Right atrium auricular region (tissue), 2 donors: ENCODE measurements at regions not wholly inside any gene's neighbourhood (a gene's known extent, or its start where the extent isn't known, plus 50 kb on each side); places are given as distances from the start of the nearest gene placed in this dataset.

Source experiments
- DNase-seq: peaks from one replicate; pipeline ENCODE4 v3.0.0-alpha.2; 2019; ENCODE audit warnings: low spot score
- H3K27ac ChIP-seq, 2 donors: fragments of 200-600 bp; sonication (generic); 1 replicate in 1 of 2; 2 replicates in 1 of 2; pipeline ENCODE4 v1.5.1; 2016 to 2019
- H3K27me3 ChIP-seq, 2 donors: fragments of 200-600 bp; sonication (generic); one replicate each; pipeline versions ENCODE4 v1.5.1 to v1.6.0; 2017 to 2019
- H3K36me3 ChIP-seq: fragments of 200-600 bp; sonication (generic); one replicate; pipeline ENCODE4 v1.5.1; 2016
- H3K4me1 ChIP-seq, 2 donors: fragments of 200-600 bp; sonication (generic); one replicate each; pipeline versions ENCODE4 v1.5.1 to v1.6.0; 2017 to 2019
- H3K4me3 ChIP-seq, 2 donors: fragments of 200-600 bp; sonication (generic); 1 replicate in 1 of 2; 2 replicates in 1 of 2; pipeline ENCODE4 v1.5.1; 2017 to 2019; ENCODE audit warnings: mild to moderate bottlenecking in 1 of 2, moderate library complexity in 1 of 2
- H3K9me3 ChIP-seq, 2 donors: fragments of 200-600 bp; sonication (generic); one replicate each; pipeline ENCODE4 v1.5.1; 2019
- CTCF ChIP-seq, 2 donors: fragments of 200-600 bp; sonication (generic); IDR thresholded peaks; one replicate each; pipeline ENCODE4 v1.5.1; 2019; ENCODE audit warnings: antibody characterized with exemption in 2 of 2

GRCh38 chr15:95327661-95328060 is 1002.8 kb upstream of the NR2F2 start:
- Histone ChIP-seq H3K4me1 (peaks cover 0 to 21% of the 10 kb centered on the region in 2 donors), H3K9me3 (no peaks in the 10 kb centered on the region), H3K4me3 (peak overlapping the region; percentile 40 to 56), H3K36me3 (no peaks in the 10 kb centered on the region), H3K27ac (peak overlapping the region; percentile 51 to 84), H3K27me3 (peaks cover 0 to 5% of the 10 kb centered on the region in 2 donors)
- TF ChIP-seq CTCF (IDR thresholded peaks at IDR 0.05) = no peak
- no peak for DNase-seq

- peak overlapping the region in 1 of 2 donors; percentile 3 for H3K4me3 ChIP-seq
- H3K4me1 ChIP-seq = peaks cover 0 to 21% of the 10 kb centered on the region in 2 donors
- H3K9me3 ChIP-seq = no peaks in the 10 kb centered on the region
- no peaks in the 10 kb centered on the region for H3K36me3 ChIP-seq
- TF ChIP-seq CTCF (IDR thresholded peaks at IDR 0.05) = no peak
- peak overlapping the region; percentile 51 to 84 for H3K27ac ChIP-seq
- H3K27me3 ChIP-seq = peaks cover 0 to 5% of the 10 kb centered on the region in 2 donors
- no peak for DNase-seq
These were observed 1001.9 kb upstream of the NR2F2 start for GRCh38 chr15:95328559-95328958.

- Histone ChIP-seq H3K27ac (peak overlapping the region; percentile 51 to 84), H3K27me3 (peaks cover 0 to 5% of the 10 kb centered on the region in 2 donors), H3K36me3 (no peaks in the 10 kb centered on the region), H3K4me1 (peaks cover 0 to 21% of the 10 kb centered on the region in 2 donors), H3K4me3 (peak overlapping the region in 1 of 2 donors; percentile 3), H3K9me3 (no peaks in the 10 kb centered on the region)
- DNase-seq = no peak
- TF ChIP-seq CTCF (IDR thresholded peaks at IDR 0.05) = no peak
These were observed 1001.1 kb upstream of the NR2F2 start for GRCh38 chr15:95329362-95329761.

- Histone ChIP-seq H3K36me3 (no peaks in the 10 kb centered on the region), H3K4me3 (no peak overlapping the region), H3K4me1 (no peaks in the 10 kb centered on the region), H3K9me3 (no peaks in the 10 kb centered on the region), H3K27ac (no peak overlapping the region), H3K27me3 (no peaks in the 10 kb centered on the region)
- TF ChIP-seq CTCF (IDR thresholded peaks at IDR 0.05) = no peak
- DNase-seq = no peak
These were observed 988.8 kb upstream of the NR2F2 start for GRCh38 chr15:95341686-95342085.

GRCh38 chr15:95345867-95346266 is 984.6 kb upstream of the NR2F2 start:
- Histone ChIP-seq H3K27ac (no peak overlapping the region), H3K36me3 (no peaks in the 10 kb centered on the region), H3K4me3 (no peak overlapping the region), H3K27me3 (no peaks in the 10 kb centered on the region), H3K4me1 (no peaks in the 10 kb centered on the region), H3K9me3 (no peaks in the 10 kb centered on the region)
- DNase-seq = no peak
- no peak for TF ChIP-seq CTCF (IDR thresholded peaks at IDR 0.05)

- no peaks in the 10 kb centered on the region for H3K4me1 ChIP-seq
- no peaks in the 10 kb centered on the region for H3K9me3 ChIP-seq
- no peak overlapping the region for H3K4me3 ChIP-seq
- no peak for DNase-seq
- no peak for TF ChIP-seq CTCF (IDR thresholded peaks at IDR 0.05)
- no peaks in the 10 kb centered on the region for H3K27me3 ChIP-seq
- H3K27ac ChIP-seq = no peak overlapping the region
- no peaks in the 10 kb centered on the region for H3K36me3 ChIP-seq
These were observed 983.6 kb upstream of the NR2F2 start for GRCh38 chr15:95346721-95347475.
